ENCODE measurements at regions not wholly inside any gene's neighbourhood (a gene's known extent, or its start where the extent isn't known, plus 50 kb on each side); places are given as distances from the start of the nearest gene placed in this dataset.

DNA sequence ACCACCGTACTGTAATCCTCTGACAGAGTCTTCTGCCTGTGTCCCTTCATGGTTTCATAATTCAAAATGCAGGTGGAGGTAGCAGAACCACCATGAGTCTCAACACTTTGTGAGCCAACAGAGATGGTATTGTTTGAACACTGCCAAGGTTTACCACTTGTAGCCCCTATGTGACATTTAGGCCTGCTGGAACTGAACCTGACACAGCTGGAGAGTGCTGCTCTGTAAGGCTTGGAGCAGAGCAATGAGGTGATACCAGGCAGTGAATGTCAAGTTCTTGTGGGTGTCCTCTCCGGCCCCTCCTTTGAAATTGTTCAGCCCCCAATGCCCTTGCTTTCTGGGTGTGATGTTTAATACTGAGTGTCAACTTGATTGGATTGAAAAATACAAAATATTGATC lies 1042.9 kb downstream of the ARAP2 start:
- TF ChIP-seq POLR2A (IDR thresholded peaks at IDR 0.05; ENCODE audit: low read length) (no peak), GATA1 (IDR thresholded peaks at IDR 0.05; ENCODE audit: low read depth, low read length) (no peak)
